Neural progenitor cell (in vitro differentiated cells): ENCODE measurements at regions not wholly inside any gene's neighbourhood (a gene's known extent, or its start where the extent isn't known, plus 50 kb on each side); places are given as distances from the start of the nearest gene placed in this dataset.

Experiments
- CTCF ChIP-seq: fragments of 200-600 bp; sonication (generic); IDR thresholded peaks from 2 replicates; pipeline ENCODE4 v1.5.1; 2017; ENCODE audit warnings: antibody characterized with exemption, mild to moderate bottlenecking
- EZH2phosphoT487 ChIP-seq: fragments of 200-600 bp; sonication (generic); IDR thresholded peaks from 2 replicates; pipeline ENCODE4 v1.6.1; 2017; ENCODE audit warnings: antibody characterized with exemption

- TF ChIP-seq CTCF (no peak), EZH2phosphoT487 (no peak)
These were observed 100.6 kb downstream of the ACKR3 start for GRCh38 chr2:236670235-236670620.
